Body of pancreas (tissue), 4 donors: ENCODE measurements at regions not wholly inside any gene's neighbourhood (a gene's known extent, or its start where the extent isn't known, plus 50 kb on each side); places are given as distances from the start of the nearest gene placed in this dataset.

Experiments
- ATAC-seq: fragments of 150-250 bp; one replicate; pipeline ENCODE4 v1.9.1; 2016
- DNase-seq, 4 donors: peaks; one replicate each; pipeline ENCODE4 v3.0.0-alpha.2; 2019
- H3K27ac ChIP-seq, 4 donors: fragments of 200-600 bp; sonication (generic); 1 replicate in 3 of 4; 2 replicates in 1 of 4; pipeline versions ENCODE4 v1.5.1 to v1.6.1; 2016 to 2019; ENCODE audit warnings: mild to moderate bottlenecking in 1 of 4, mixed read lengths in 1 of 4, moderate library complexity in 1 of 4
- H3K27me3 ChIP-seq, 2 donors: fragments of 200-600 bp; sonication (generic); one replicate each; pipeline ENCODE4 v1.6.0; 2016; ENCODE audit warnings: mild to moderate bottlenecking in 1 of 2
- H3K36me3 ChIP-seq, 2 donors: fragments of 200-600 bp; sonication (generic); replicated peaks in 1 of 2; 2 replicates each; pipeline ENCODE4 v1.5.1; 2016; ENCODE audit warnings: low read depth in 2 of 2; ENCODE audit not compliant: insufficient read depth in 1 of 2
- H3K4me1 ChIP-seq: fragments of 200-600 bp; sonication (generic); one replicate; pipeline ENCODE4 v1.6.0; 2016
- H3K4me3 ChIP-seq, 2 donors: fragments of 200-600 bp; sonication (generic); 1 replicate in 1 of 2; 2 replicates in 1 of 2; pipeline ENCODE4 v1.5.1; 2016 to 2019
- H3K9me3 ChIP-seq, 3 donors: fragments of 200-600 bp; sonication (generic); 1 replicate in 2 of 3; 2 replicates in 1 of 3; pipeline ENCODE4 v1.5.1; 2016
- CTCF ChIP-seq, 7 experiments: fragments of 450-650 bp in 4 of 7; fragments of 200-600 bp in 3 of 7; sonication (generic) in 3 of 7; IDR thresholded peaks; one replicate each; pipeline ENCODE4 v1.5.1; 2016 to 2019; ENCODE audit warnings: antibody characterized with exemption in 7 of 7
- POLR2A ChIP-seq, 3 donors: fragments of 450-650 bp; IDR thresholded peaks; one replicate each; pipeline ENCODE4 v1.6.1; 2016; ENCODE audit warnings: antibody characterized with exemption in 3 of 3, mild to moderate bottlenecking in 2 of 3
- WGBS, 2 donors: methylation state at CpG; one replicate each; pipeline ENCODE4 v1.1.5; 2017; 5-methylcytosine and 5-hydroxymethylcytosine counted together
- intact Hi-C: fragments of 100-400 bp; cut with DNase I; formaldehyde crosslinking; loops from one replicate; pipeline ENCODE4 v1.15.1; 2023

- Histone ChIP-seq H3K36me3 (no peaks in the 10 kb centered on the region), H3K4me3 (no peak overlapping the region), H3K4me1 (no peaks in the 10 kb centered on the region), H3K27me3 (no peaks in the 10 kb centered on the region), H3K27ac (no peak overlapping the region), H3K9me3 (peaks cover 0 to 4% (median 0%) of the 10 kb centered on the region in 3 donors)
- 64 to 65% methylated on average over 1 of the region's 1 CpG for WGBS, 2 donors
- no peak for ATAC-seq
- intact Hi-C loops: no loop called here
- TF ChIP-seq CTCF (IDR thresholded peaks at IDR 0.05) (no peak), POLR2A (IDR thresholded peaks at IDR 0.05) (no peak)
- no peak for DNase-seq
Observed at GRCh38 chr18:53629337-53629736, 595.1 kb downstream of the MBD2 start.

GRCh38 chr18:53625997-53626599 lies 598.4 kb downstream of the MBD2 start:
- intact Hi-C loops: no loop called here
- no peak for DNase-seq
- Histone ChIP-seq H3K9me3 (no peaks in the 10 kb centered on the region), H3K27me3 (no peaks in the 10 kb centered on the region), H3K27ac (no peak overlapping the region), H3K4me3 (no peak overlapping the region), H3K36me3 (no peaks in the 10 kb centered on the region), H3K4me1 (no peaks in the 10 kb centered on the region)
- 79 to 89% methylated on average over 20 to 25 of the region's 25 CpGs for WGBS, 2 donors
- TF ChIP-seq CTCF (IDR thresholded peaks at IDR 0.05): no peak
- TF ChIP-seq POLR2A (IDR thresholded peaks at IDR 0.05): no peak
- no peak for ATAC-seq

- intact Hi-C loops: no loop called here
- no peak for DNase-seq
- WGBS, 2 donors: 67 to 71% methylated on average over 1 of the region's 1 CpG
Observed at GRCh38 chr18:53610957-53611356, 613.5 kb downstream of the MBD2 start.

GRCh38 chr18:53606792-53607191 lies 617.7 kb downstream of the MBD2 start:
- Histone ChIP-seq H3K4me3 (no peak overlapping the region), H3K27me3 (no peaks in the 10 kb centered on the region), H3K27ac (no peak overlapping the region), H3K4me1 (no peaks in the 10 kb centered on the region), H3K9me3 (no peaks in the 10 kb centered on the region), H3K36me3 (no peaks in the 10 kb centered on the region)
- intact Hi-C loops: no loop called here
- TF ChIP-seq CTCF (IDR thresholded peaks at IDR 0.05): no peak
- no peak for TF ChIP-seq POLR2A (IDR thresholded peaks at IDR 0.05)
- ATAC-seq (no peak), DNase-seq (no peak)

More at GRCh38 chr18:53610957-53611356, 613.5 kb downstream of the MBD2 start:
- H3K4me1 ChIP-seq: no peaks in the 10 kb centered on the region
- no peaks in the 10 kb centered on the region for H3K36me3 ChIP-seq
- H3K27ac ChIP-seq: no peak overlapping the region
- no peak for ATAC-seq
- H3K9me3 ChIP-seq: no peaks in the 10 kb centered on the region
- no peaks in the 10 kb centered on the region for H3K27me3 ChIP-seq
- TF ChIP-seq CTCF (IDR thresholded peaks at IDR 0.05): no peak
- TF ChIP-seq POLR2A (IDR thresholded peaks at IDR 0.05): no peak
- H3K4me3 ChIP-seq: no peak overlapping the region

- DNase-seq (no peak), ATAC-seq (no peak)
- no peak for TF ChIP-seq POLR2A (IDR thresholded peaks at IDR 0.05)
- no peak for TF ChIP-seq CTCF (IDR thresholded peaks at IDR 0.05)
- no peak overlapping the region for H3K4me3 ChIP-seq
- H3K36me3 ChIP-seq: no peaks in the 10 kb centered on the region
- 73 to 79% methylated on average over 4 to 8 of the region's 8 CpGs for WGBS, 2 donors
- no peak overlapping the region for H3K27ac ChIP-seq
- intact Hi-C loops: no loop called here
- no peaks in the 10 kb centered on the region for H3K9me3 ChIP-seq
- H3K27me3 ChIP-seq: no peaks in the 10 kb centered on the region
- H3K4me1 ChIP-seq: no peaks in the 10 kb centered on the region
Observed at GRCh38 chr18:53605198-53605597, 619.3 kb downstream of the MBD2 start.
